Stimulated activated naive CD8-positive, alpha-beta T cell treated with anti-CD3 and anti-CD28 coated beads, Interleukin-15, Interleukin-2, amounts not matched to agents 100 ng/mL and 50 ng/mL, for 24 hours (primary cell): ENCODE measurements at regions not wholly inside any gene's neighbourhood (a gene's known extent, or its start where the extent isn't known, plus 50 kb on each side); places are given as distances from the start of the nearest gene placed in this dataset.

Experiments
- H3K27ac Mint-ChIP-seq: one replicate; pipeline ENCODE4 v1.8.0; 2021; ENCODE audit warnings: mild to moderate bottlenecking, mixed read lengths
- H3K27me3 Mint-ChIP-seq: one replicate; pipeline ENCODE4 v1.8.0; 2021; ENCODE audit warnings: mixed read lengths
- H3K36me3 Mint-ChIP-seq: one replicate; pipeline ENCODE4 v1.8.0; 2021; ENCODE audit warnings: low read depth, mixed read lengths
- H3K4me1 Mint-ChIP-seq: one replicate; pipeline ENCODE4 v1.8.0; 2021; ENCODE audit warnings: low read depth, mixed read lengths
- H3K4me3 Mint-ChIP-seq: one replicate; pipeline ENCODE4 v1.8.0; 2021; ENCODE audit warnings: mild to moderate bottlenecking, mixed read lengths
- H3K9me3 Mint-ChIP-seq: one replicate; pipeline ENCODE4 v1.8.0; 2021; ENCODE audit warnings: mixed read lengths

- Mint-ChIP-seq H3K27ac (no peak overlapping the region), H3K9me3 (peaks cover 8% of the 10 kb centered on the region), H3K4me3 (no peak overlapping the region), H3K4me1 (no peaks in the 10 kb centered on the region), H3K27me3 (no peaks in the 10 kb centered on the region), H3K36me3 (no peaks in the 10 kb centered on the region)
Observed at GRCh38 chr20:11718474-11719094, 199.1 kb upstream of the BTBD3 start.

- H3K27me3 Mint-ChIP-seq: no peaks in the 10 kb centered on the region
- no peaks in the 10 kb centered on the region for H3K36me3 Mint-ChIP-seq
- H3K4me1 Mint-ChIP-seq: no peaks in the 10 kb centered on the region
- H3K27ac Mint-ChIP-seq: no peak overlapping the region
- H3K4me3 Mint-ChIP-seq: no peak overlapping the region
- H3K9me3 Mint-ChIP-seq: peaks cover 8% of the 10 kb centered on the region
Observed at GRCh38 chr20:11719153-11719552, 198.5 kb upstream of the BTBD3 start.

DNA sequence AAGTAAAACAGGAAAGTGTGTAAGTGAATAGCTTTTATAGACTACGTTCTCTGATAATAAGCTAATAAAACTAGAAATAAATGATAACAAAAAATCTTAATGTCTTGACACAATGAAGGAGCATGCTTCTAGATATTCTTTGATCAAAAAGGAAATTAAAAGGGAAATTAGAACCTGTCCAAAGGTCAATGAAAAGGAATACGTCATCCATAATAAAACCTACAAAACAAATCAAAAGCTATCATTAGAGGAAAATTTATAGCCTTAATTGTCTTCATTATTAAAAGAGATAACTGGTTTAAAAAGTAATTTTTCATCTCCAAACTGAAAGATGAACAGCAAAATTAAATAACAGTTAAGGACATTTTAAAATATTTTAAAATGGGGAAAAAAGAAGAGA is 196.3 kb upstream of the BTBD3 start:
- no peak overlapping the region for H3K4me3 Mint-ChIP-seq
- no peaks in the 10 kb centered on the region for H3K36me3 Mint-ChIP-seq
- no peaks in the 10 kb centered on the region for H3K27me3 Mint-ChIP-seq
- peaks cover 7% of the 10 kb centered on the region for H3K9me3 Mint-ChIP-seq
- no peak overlapping the region for H3K27ac Mint-ChIP-seq
- no peaks in the 10 kb centered on the region for H3K4me1 Mint-ChIP-seq

DNA sequence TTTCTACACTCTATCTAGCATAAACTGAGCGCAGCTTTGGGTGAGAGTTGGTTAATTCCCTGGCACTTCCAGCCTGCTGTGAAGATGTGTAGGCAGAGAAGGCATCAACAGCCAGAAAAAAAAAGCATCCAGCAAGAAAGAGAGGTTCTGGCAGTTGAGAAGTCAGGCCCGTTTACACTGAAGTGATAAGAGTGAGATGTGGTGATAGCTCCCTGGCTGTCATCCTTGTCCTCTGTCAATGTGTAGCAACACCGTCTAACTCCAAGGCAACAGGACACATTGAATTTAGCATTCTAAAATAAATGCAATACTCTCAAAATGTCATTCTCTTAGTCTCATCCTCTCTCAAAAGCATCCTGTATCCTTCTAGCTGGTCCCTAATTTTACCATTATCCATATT is 193.6 kb upstream of the BTBD3 start:
- H3K4me3 Mint-ChIP-seq: no peak overlapping the region
- no peaks in the 10 kb centered on the region for H3K4me1 Mint-ChIP-seq
- H3K27ac Mint-ChIP-seq: no peak overlapping the region
- H3K36me3 Mint-ChIP-seq: no peaks in the 10 kb centered on the region
- H3K27me3 Mint-ChIP-seq: peaks cover 3% of the 10 kb centered on the region
- H3K9me3 Mint-ChIP-seq: peaks cover 7% of the 10 kb centered on the region

- H3K36me3 Mint-ChIP-seq: no peaks in the 10 kb centered on the region
- peaks cover 11% of the 10 kb centered on the region for H3K9me3 Mint-ChIP-seq
- H3K27me3 Mint-ChIP-seq: peaks cover 3% of the 10 kb centered on the region
- no peak overlapping the region for H3K4me3 Mint-ChIP-seq
- no peak overlapping the region for H3K27ac Mint-ChIP-seq
- H3K4me1 Mint-ChIP-seq: no peaks in the 10 kb centered on the region
Observed at GRCh38 chr20:11726026-11726425, 191.7 kb upstream of the BTBD3 start.

DNA sequence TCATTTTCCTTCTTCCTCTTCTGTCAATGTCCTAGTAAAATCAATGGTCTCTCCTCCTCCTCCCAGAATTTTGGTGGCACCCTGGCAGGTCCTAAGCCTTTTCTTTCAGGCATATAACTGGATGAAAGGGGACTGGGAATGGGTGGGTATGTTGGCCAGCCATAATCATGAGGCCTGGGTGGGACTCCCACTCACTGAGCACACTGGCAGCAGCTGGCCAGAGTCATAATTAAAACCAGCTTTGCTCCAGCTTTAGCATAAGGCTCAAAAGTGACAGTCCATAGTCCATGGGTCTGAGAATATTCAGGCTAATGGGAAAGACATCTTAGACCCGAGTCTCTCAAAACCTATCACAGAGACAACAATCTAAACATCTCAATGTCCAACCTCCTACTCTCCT is 190.0 kb upstream of the BTBD3 start:
- Mint-ChIP-seq H3K27me3 (peaks cover 3% of the 10 kb centered on the region), H3K4me3 (no peak overlapping the region), H3K27ac (no peak overlapping the region), H3K36me3 (no peaks in the 10 kb centered on the region), H3K4me1 (no peaks in the 10 kb centered on the region), H3K9me3 (peaks cover 21% of the 10 kb centered on the region)

GRCh38 chr20:11728937-11729336 is 188.8 kb upstream of the BTBD3 start:
- Mint-ChIP-seq H3K27me3 (peaks cover 3% of the 10 kb centered on the region), H3K27ac (no peak overlapping the region), H3K36me3 (no peaks in the 10 kb centered on the region), H3K4me1 (no peaks in the 10 kb centered on the region), H3K9me3 (peaks cover 21% of the 10 kb centered on the region), H3K4me3 (no peak overlapping the region)

DNA sequence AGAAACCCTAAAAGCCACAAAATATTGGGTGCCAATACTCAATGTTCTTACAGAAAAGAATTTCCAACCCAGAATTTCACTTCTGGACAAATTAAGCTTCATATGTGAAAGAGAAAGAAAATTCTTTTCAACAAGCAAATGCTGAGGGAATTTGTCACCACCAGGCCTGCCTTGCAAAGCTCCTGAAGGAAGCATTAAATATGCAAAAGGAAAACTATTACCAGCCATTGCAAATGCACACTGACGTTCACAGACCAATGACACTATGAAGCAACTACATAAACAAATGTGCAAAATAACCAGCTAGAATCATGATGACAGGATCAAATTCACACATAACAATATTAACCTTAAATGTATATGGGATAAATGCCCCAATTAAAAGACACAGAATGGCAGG is 187.9 kb upstream of the BTBD3 start:
- peaks cover 20% of the 10 kb centered on the region for H3K9me3 Mint-ChIP-seq
- no peaks in the 10 kb centered on the region for H3K36me3 Mint-ChIP-seq
- no peaks in the 10 kb centered on the region for H3K4me1 Mint-ChIP-seq
- H3K27ac Mint-ChIP-seq: no peak overlapping the region
- peaks cover 3% of the 10 kb centered on the region for H3K27me3 Mint-ChIP-seq
- H3K4me3 Mint-ChIP-seq: no peak overlapping the region

GRCh38 chr20:11734431-11734830 is 183.3 kb upstream of the BTBD3 start:
- Mint-ChIP-seq H3K27me3 (no peaks in the 10 kb centered on the region), H3K4me3 (no peak overlapping the region), H3K27ac (no peak overlapping the region), H3K36me3 (no peaks in the 10 kb centered on the region), H3K4me1 (no peaks in the 10 kb centered on the region), H3K9me3 (peaks cover 19% of the 10 kb centered on the region)

GRCh38 chr20:11738852-11739251 is 178.8 kb upstream of the BTBD3 start:
- Mint-ChIP-seq H3K4me1 (no peaks in the 10 kb centered on the region), H3K9me3 (peaks cover 5% of the 10 kb centered on the region), H3K27ac (no peak overlapping the region), H3K27me3 (peaks cover 3% of the 10 kb centered on the region), H3K4me3 (no peak overlapping the region), H3K36me3 (no peaks in the 10 kb centered on the region)

DNA sequence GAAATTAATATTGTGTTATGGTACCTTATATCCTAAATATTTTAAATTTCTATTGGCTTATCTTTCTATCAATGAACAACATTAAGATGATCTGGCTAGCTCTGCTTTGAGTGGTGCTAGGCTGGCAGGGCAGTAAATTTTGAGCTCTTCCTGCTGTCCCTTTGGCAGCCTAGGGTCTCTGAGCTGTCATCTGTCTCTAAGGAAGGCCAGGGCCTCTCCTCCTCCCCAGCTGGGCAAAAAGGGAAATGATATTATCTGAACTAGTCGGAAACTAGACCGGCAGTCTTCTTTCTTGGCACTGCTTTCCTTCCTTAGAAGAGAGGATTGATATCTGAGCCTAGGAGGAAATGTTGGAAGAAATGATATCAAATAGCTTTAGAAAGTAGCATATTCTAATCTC is 176.7 kb upstream of the BTBD3 start:
- H3K4me3 Mint-ChIP-seq: no peak overlapping the region
- no peaks in the 10 kb centered on the region for H3K4me1 Mint-ChIP-seq

GRCh38 chr20:11745145-11745544 is 172.5 kb upstream of the BTBD3 start:
- H3K4me1 Mint-ChIP-seq: no peaks in the 10 kb centered on the region
- H3K27ac Mint-ChIP-seq: no peak overlapping the region
- no peaks in the 10 kb centered on the region for H3K36me3 Mint-ChIP-seq
- no peak overlapping the region for H3K4me3 Mint-ChIP-seq
- peaks cover 3% of the 10 kb centered on the region for H3K27me3 Mint-ChIP-seq
- no peaks in the 10 kb centered on the region for H3K9me3 Mint-ChIP-seq

More for the DNA sequence above, 176.7 kb upstream of the BTBD3 start:
- H3K36me3 Mint-ChIP-seq: no peaks in the 10 kb centered on the region
- H3K9me3 Mint-ChIP-seq: peaks cover 3% of the 10 kb centered on the region
- H3K27me3 Mint-ChIP-seq: peaks cover 3% of the 10 kb centered on the region
- H3K27ac Mint-ChIP-seq: no peak overlapping the region

- H3K36me3 Mint-ChIP-seq: no peaks in the 10 kb centered on the region
- no peaks in the 10 kb centered on the region for H3K4me1 Mint-ChIP-seq
- H3K9me3 Mint-ChIP-seq: peaks cover 11% of the 10 kb centered on the region
- no peaks in the 10 kb centered on the region for H3K27me3 Mint-ChIP-seq
- no peak overlapping the region for H3K4me3 Mint-ChIP-seq
- no peak overlapping the region for H3K27ac Mint-ChIP-seq
Observed at GRCh38 chr20:11748436-11748835, 169.3 kb upstream of the BTBD3 start.

DNA sequence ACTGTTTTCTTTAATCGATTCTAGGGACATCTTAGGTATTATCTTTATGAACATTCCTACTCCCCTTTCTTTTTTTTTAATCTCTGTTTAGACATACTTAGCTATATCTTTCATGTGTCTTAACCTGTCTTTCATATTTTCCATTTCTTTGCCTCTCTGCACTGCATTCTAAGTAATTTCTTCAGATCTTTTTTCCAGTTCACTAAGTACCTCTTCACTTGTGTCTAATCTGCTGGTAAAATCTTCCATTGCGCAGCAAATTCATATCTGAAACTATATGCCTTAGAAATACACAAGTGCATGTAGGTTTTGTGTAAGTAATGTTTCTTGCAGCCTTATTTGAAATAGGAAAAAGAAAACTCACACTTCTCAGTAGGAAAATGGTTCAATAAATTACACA is 165.4 kb upstream of the BTBD3 start:
- H3K27me3 Mint-ChIP-seq: no peaks in the 10 kb centered on the region
- no peaks in the 10 kb centered on the region for H3K4me1 Mint-ChIP-seq
- no peak overlapping the region for H3K4me3 Mint-ChIP-seq
- no peak overlapping the region for H3K27ac Mint-ChIP-seq
- peaks cover 11% of the 10 kb centered on the region for H3K9me3 Mint-ChIP-seq
- no peaks in the 10 kb centered on the region for H3K36me3 Mint-ChIP-seq

DNA sequence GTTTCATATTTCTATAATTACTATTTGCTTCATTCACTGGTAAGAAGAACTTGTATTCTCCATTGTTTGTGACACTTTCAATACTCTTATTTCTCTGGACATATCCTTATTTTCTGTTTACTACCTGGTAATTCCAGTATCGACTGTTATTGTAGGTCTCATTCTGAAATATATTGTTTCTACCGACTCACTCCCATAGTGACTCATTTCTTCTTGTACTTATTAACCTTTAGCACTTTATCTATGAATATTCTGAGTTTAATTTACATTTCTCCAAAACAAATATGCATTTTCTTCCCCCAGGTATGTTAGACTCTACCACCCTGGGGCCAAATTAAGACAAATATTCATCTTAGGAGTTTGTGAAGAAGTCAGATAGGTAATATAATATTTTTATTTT is 164.5 kb upstream of the BTBD3 start:
- Mint-ChIP-seq H3K27me3 (no peaks in the 10 kb centered on the region), H3K36me3 (no peaks in the 10 kb centered on the region), H3K9me3 (peaks cover 15% of the 10 kb centered on the region), H3K4me3 (no peak overlapping the region), H3K4me1 (no peaks in the 10 kb centered on the region), H3K27ac (no peak overlapping the region)

- Mint-ChIP-seq H3K27ac (no peak overlapping the region), H3K27me3 (no peaks in the 10 kb centered on the region), H3K4me1 (no peaks in the 10 kb centered on the region), H3K36me3 (no peaks in the 10 kb centered on the region), H3K9me3 (peaks cover 15% of the 10 kb centered on the region), H3K4me3 (no peak overlapping the region)
Observed at GRCh38 chr20:11754451-11754850, 163.2 kb upstream of the BTBD3 start.
